ENCODE measurements at regions not wholly inside any gene's neighbourhood (a gene's known extent, or its start where the extent isn't known, plus 50 kb on each side); places are given as distances from the start of the nearest gene placed in this dataset.

- no peak overlapping the region for H3K27ac Mint-ChIP-seq
- H3K4me3 Mint-ChIP-seq: no peak overlapping the region
- POLR2A ChIA-PET: no interaction called here
- DNase-seq: no peak
- no peaks in the 10 kb centered on the region for H3K36me3 Mint-ChIP-seq (ENCODE audit: low read depth)
- no peaks in the 10 kb centered on the region for H3K4me1 Mint-ChIP-seq
- H3K9me3 Mint-ChIP-seq: no peaks in the 10 kb centered on the region
- peaks cover 4% of the 10 kb centered on the region for H3K27me3 Mint-ChIP-seq
- CTCF ChIA-PET: no interaction called here
Observed at GRCh38 chr18:45119876-45120275, 439.2 kb downstream of the SETBP1 start.

GRCh38 chr18:45121146-45121545, 440.5 kb downstream of the SETBP1 start:
- ChIA-PET POLR2A (no interaction called here), CTCF (no interaction called here)
- Mint-ChIP-seq H3K4me1 (no peaks in the 10 kb centered on the region), H3K27ac (no peak overlapping the region), H3K9me3 (no peaks in the 10 kb centered on the region), H3K27me3 (peaks cover 4% of the 10 kb centered on the region), H3K4me3 (no peak overlapping the region), H3K36me3 (ENCODE audit: low read depth) (no peaks in the 10 kb centered on the region)
- no peak for DNase-seq

- DNase-seq: no peak
- Mint-ChIP-seq H3K4me1 (no peaks in the 10 kb centered on the region), H3K9me3 (no peaks in the 10 kb centered on the region), H3K27ac (no peak overlapping the region), H3K4me3 (no peak overlapping the region), H3K27me3 (peaks cover 2% of the 10 kb centered on the region), H3K36me3 (ENCODE audit: low read depth) (no peaks in the 10 kb centered on the region)
- CTCF ChIA-PET: interaction anchor here (0.8 kb wide), 1 partner anchor 13 kb away, joined by 3 read pairs; no protein-coding TSS in a partner anchor
- POLR2A ChIA-PET: no interaction called here
Observed at GRCh38 chr18:45122506-45122905, 441.8 kb downstream of the SETBP1 start.

GRCh38 chr18:45127405-45127804, 446.7 kb downstream of the SETBP1 start:
- H3K27me3 Mint-ChIP-seq: peaks cover 7% of the 10 kb centered on the region
- H3K4me1 Mint-ChIP-seq: no peaks in the 10 kb centered on the region
- DNase-seq: no peak
- no peak overlapping the region for H3K4me3 Mint-ChIP-seq
- ChIA-PET POLR2A (no interaction called here), CTCF (no interaction called here)
- no peaks in the 10 kb centered on the region for H3K36me3 Mint-ChIP-seq (ENCODE audit: low read depth)
- H3K9me3 Mint-ChIP-seq: no peaks in the 10 kb centered on the region
- H3K27ac Mint-ChIP-seq: no peak overlapping the region

GRCh38 chr18:45133276-45133675, 452.6 kb downstream of the SETBP1 start:
- Mint-ChIP-seq H3K9me3 (no peaks in the 10 kb centered on the region), H3K4me1 (no peaks in the 10 kb centered on the region), H3K36me3 (ENCODE audit: low read depth) (no peaks in the 10 kb centered on the region), H3K27me3 (peaks cover 7% of the 10 kb centered on the region), H3K4me3 (no peak overlapping the region), H3K27ac (no peak overlapping the region)
- ChIA-PET POLR2A (no interaction called here), CTCF (no interaction called here)
- DNase-seq: no peak

GRCh38 chr18:45136381-45137086, 455.8 kb downstream of the SETBP1 start:
- H3K27me3 Mint-ChIP-seq: no peaks in the 10 kb centered on the region
- H3K9me3 Mint-ChIP-seq: no peaks in the 10 kb centered on the region
- no peaks in the 10 kb centered on the region for H3K36me3 Mint-ChIP-seq (ENCODE audit: low read depth)
- no peak for DNase-seq
- no peak overlapping the region for H3K27ac Mint-ChIP-seq
- POLR2A ChIA-PET: no interaction called here
- CTCF ChIA-PET: no interaction called here
- H3K4me3 Mint-ChIP-seq: no peak overlapping the region
- no peaks in the 10 kb centered on the region for H3K4me1 Mint-ChIP-seq

GRCh38 chr18:45137087-45137419, 456.4 kb downstream of the SETBP1 start:
- DNase-seq: no peak
- Mint-ChIP-seq H3K36me3 (ENCODE audit: low read depth) (no peaks in the 10 kb centered on the region), H3K9me3 (no peaks in the 10 kb centered on the region), H3K4me3 (no peak overlapping the region), H3K27ac (no peak overlapping the region), H3K4me1 (no peaks in the 10 kb centered on the region), H3K27me3 (no peaks in the 10 kb centered on the region)
- ChIA-PET CTCF (no interaction called here), POLR2A (no interaction called here)

GRCh38 chr18:45139478-45139877, 458.8 kb downstream of the SETBP1 start:
- Mint-ChIP-seq H3K4me1 (no peaks in the 10 kb centered on the region), H3K36me3 (ENCODE audit: low read depth) (no peaks in the 10 kb centered on the region), H3K27me3 (peaks cover 3% of the 10 kb centered on the region), H3K9me3 (no peaks in the 10 kb centered on the region), H3K4me3 (no peak overlapping the region), H3K27ac (no peak overlapping the region)
- DNase-seq: no peak
- CTCF ChIA-PET: no interaction called here
- POLR2A ChIA-PET: no interaction called here

- no peak for DNase-seq
Observed at GRCh38 chr18:45142868-45143267, 462.2 kb downstream of the SETBP1 start.

GRCh38 chr18:45149712-45150111, 465.6 kb upstream of the SLC14A2 start:
- ChIA-PET POLR2A (no interaction called here), CTCF (no interaction called here)
- Mint-ChIP-seq H3K36me3 (ENCODE audit: low read depth) (no peaks in the 10 kb centered on the region), H3K27me3 (no peaks in the 10 kb centered on the region), H3K9me3 (no peaks in the 10 kb centered on the region), H3K4me1 (no peaks in the 10 kb centered on the region), H3K27ac (no peak overlapping the region), H3K4me3 (no peak overlapping the region)
- no peak for DNase-seq

More at GRCh38 chr18:45142868-45143267, 462.2 kb downstream of the SETBP1 start:
- Mint-ChIP-seq H3K9me3 (no peaks in the 10 kb centered on the region), H3K36me3 (ENCODE audit: low read depth) (no peaks in the 10 kb centered on the region), H3K4me3 (no peak overlapping the region), H3K27ac (no peak overlapping the region), H3K4me1 (no peaks in the 10 kb centered on the region), H3K27me3 (peaks cover 3% of the 10 kb centered on the region)
- POLR2A ChIA-PET: no interaction called here
- CTCF ChIA-PET: no interaction called here

- CTCF ChIA-PET: no interaction called here
- Mint-ChIP-seq H3K4me1 (no peaks in the 10 kb centered on the region), H3K4me3 (no peak overlapping the region), H3K9me3 (no peaks in the 10 kb centered on the region), H3K36me3 (ENCODE audit: low read depth) (no peaks in the 10 kb centered on the region), H3K27ac (no peak overlapping the region), H3K27me3 (peaks cover 2% of the 10 kb centered on the region)
- POLR2A ChIA-PET: no interaction called here
- DNase-seq: no peak
Observed at GRCh38 chr18:45151645-45152044, 463.6 kb upstream of the SLC14A2 start.

- peaks cover 2% of the 10 kb centered on the region for H3K27me3 Mint-ChIP-seq
- POLR2A ChIA-PET: no interaction called here
- no peak overlapping the region for H3K4me3 Mint-ChIP-seq
- H3K4me1 Mint-ChIP-seq: no peaks in the 10 kb centered on the region
- no peak for DNase-seq
- no peak overlapping the region for H3K27ac Mint-ChIP-seq
- CTCF ChIA-PET: no interaction called here
- H3K36me3 Mint-ChIP-seq (ENCODE audit: low read depth): no peaks in the 10 kb centered on the region
- no peaks in the 10 kb centered on the region for H3K9me3 Mint-ChIP-seq
Observed at GRCh38 chr18:45155526-45155925, 459.8 kb upstream of the SLC14A2 start.

- Mint-ChIP-seq H3K27ac (no peak overlapping the region), H3K4me1 (no peaks in the 10 kb centered on the region), H3K9me3 (no peaks in the 10 kb centered on the region), H3K27me3 (peaks cover 6% of the 10 kb centered on the region), H3K36me3 (ENCODE audit: low read depth) (no peaks in the 10 kb centered on the region), H3K4me3 (no peak overlapping the region)
- CTCF ChIA-PET: no interaction called here
- POLR2A ChIA-PET: no interaction called here
- DNase-seq: no peak
Observed at GRCh38 chr18:45156946-45157345, 458.3 kb upstream of the SLC14A2 start.

- no peaks in the 10 kb centered on the region for H3K4me1 Mint-ChIP-seq
- ChIA-PET POLR2A (no interaction called here), CTCF (no interaction called here)
- no peak overlapping the region for H3K4me3 Mint-ChIP-seq
- H3K27me3 Mint-ChIP-seq: peaks cover 7% of the 10 kb centered on the region
- no peaks in the 10 kb centered on the region for H3K36me3 Mint-ChIP-seq (ENCODE audit: low read depth)
- DNase-seq: no peak
- no peaks in the 10 kb centered on the region for H3K9me3 Mint-ChIP-seq
- no peak overlapping the region for H3K27ac Mint-ChIP-seq
Observed at GRCh38 chr18:45157576-45157975, 457.7 kb upstream of the SLC14A2 start.

Data from activated CD4-positive, alpha-beta T cell treated with anti-CD3 and anti-CD28 coated beads, Interleukin-2, amount 10 ng/mL, durations not matched to agents 7 days and 5 days (primary cell).